Epithelial cell of proximal tubule (primary cell): ENCODE measurements at regions not wholly inside any gene's neighbourhood (a gene's known extent, or its start where the extent isn't known, plus 50 kb on each side); places are given as distances from the start of the nearest gene placed in this dataset.

Source experiments
- DNase-seq: peaks from one replicate; pipeline ENCODE4 v3.0.0-alpha.2; 2011; ENCODE audit warnings: low read depth
- H3K4me3 ChIP-seq: 2 replicates; pipeline ENCODE4 v1.5.1; 2011; ENCODE audit warnings: low read depth, mild to moderate bottlenecking, low read length
- CTCF ChIP-seq: conservative IDR thresholded peaks from 2 replicates; pipeline ENCODE4 v1.5.1; 2012; ENCODE audit warnings: low read depth, mild to moderate bottlenecking, low read length

DNA sequence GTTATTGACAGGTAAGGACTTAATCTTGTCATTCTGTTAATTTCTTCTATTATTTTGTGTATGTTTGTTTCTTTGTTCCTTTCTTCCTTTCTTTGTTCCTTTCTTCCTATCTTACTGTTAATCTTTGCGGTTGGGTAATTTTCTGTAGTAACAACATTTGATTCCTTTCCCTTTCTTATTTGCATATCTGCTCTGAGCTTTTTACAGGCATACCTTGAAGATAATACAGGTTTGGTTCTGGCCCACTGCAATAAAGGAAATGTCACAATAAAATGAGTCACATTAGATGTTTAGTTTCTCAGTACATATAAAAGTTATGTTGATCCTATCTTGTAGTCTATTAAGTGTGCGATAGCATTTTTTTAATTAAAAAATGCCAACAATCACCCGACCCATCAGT lies 440.7 kb downstream of the NFIB start:
- TF ChIP-seq CTCF, result no peak
- no peak overlapping the region for H3K4me3 ChIP-seq
- DNase-seq, result no peak

DNA sequence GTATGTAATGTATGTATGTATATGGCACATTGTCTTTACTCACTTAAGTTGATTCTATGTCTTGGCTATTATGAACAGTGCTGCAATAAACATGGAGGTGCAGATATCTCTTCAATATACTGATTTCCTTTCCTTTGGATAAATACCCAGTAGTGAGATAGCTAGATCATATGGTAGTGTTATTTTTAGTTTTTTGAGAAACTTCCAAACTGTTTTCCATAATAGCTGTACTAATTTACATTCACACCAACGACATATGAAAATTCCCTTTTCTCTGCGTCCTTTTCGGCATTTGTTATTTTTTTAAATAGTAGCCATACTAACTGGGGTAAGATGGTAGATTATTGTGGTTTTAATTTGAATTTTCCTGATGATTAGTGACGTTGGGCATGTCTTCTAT lies 445.6 kb downstream of the NFIB start:
- H3K4me3 ChIP-seq, result no peak overlapping the region
- TF ChIP-seq CTCF, result no peak
- no peak for DNase-seq

- no peak for DNase-seq
- TF ChIP-seq CTCF, result no peak
- H3K4me3 ChIP-seq, result no peak overlapping the region
Measured at GRCh38 chr9:13865869-13866268, 448.1 kb downstream of the NFIB start.

GRCh38 chr9:13863112-13863511 lies 450.8 kb downstream of the NFIB start:
- no peak for DNase-seq
- no peak overlapping the region for H3K4me3 ChIP-seq
- TF ChIP-seq CTCF, result no peak

DNA sequence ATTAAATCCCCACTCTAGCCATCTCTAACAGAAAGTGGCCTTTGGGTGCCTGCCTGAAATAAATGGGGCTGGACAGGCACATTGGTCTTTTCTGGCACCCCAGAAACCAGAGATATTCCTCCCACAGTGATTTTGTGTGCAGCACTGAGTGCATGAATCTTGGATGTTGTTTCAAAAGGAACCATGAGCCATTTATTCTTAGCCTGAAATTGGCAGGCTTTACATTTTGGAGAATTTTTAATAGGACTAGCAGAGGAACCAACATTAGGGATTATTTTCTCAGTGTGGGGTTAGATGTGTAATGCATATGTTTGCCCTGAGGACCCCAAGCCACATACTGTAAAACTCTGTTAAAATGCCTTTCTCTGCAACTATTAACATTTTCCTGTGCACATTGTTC lies 451.3 kb downstream of the NFIB start:
- no peak overlapping the region for H3K4me3 ChIP-seq
- no peak for TF ChIP-seq CTCF
- no peak for DNase-seq

DNA sequence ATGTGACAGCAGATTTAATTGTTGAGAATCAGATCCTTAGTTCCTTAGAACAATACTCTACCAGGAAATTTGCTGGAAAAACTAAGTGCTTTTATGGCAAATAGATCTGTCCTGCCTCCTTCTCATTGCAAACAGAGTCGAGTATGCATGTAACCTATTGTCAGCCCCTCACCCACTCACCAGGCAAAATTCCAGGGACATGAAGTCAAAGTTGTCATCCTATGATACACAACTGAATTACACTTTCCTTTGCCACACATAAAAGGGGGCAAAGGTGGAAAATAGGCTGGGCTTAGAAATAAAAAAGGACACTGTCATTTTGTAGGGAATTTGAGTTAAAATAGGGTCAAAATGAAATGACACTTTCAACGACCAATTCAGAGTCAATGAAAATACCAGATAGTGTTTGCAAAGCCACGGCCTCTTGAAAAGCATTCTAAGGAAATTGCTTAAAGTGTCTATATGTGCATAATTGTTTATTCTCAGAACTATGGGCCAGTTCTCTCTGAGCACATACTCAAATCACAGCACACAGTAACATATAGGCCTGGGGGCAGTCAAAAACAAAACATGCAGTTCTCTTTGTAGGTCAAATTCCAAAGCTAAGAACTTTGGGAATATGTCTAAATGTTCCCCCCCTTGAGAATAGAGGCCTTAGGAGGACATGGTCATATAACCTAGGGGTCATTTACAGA lies 452.8 kb downstream of the NFIB start:
- no peak for TF ChIP-seq CTCF
- no peak for DNase-seq

GRCh38 chr9:13860019-13860418 lies 453.9 kb downstream of the NFIB start:
- no peak for DNase-seq
- H3K4me3 ChIP-seq, result no peak overlapping the region
- no peak for TF ChIP-seq CTCF

More for the DNA sequence above, 452.8 kb downstream of the NFIB start:
- H3K4me3 ChIP-seq, result no peak overlapping the region
